ENCODE measurements at regions not wholly inside any gene's neighbourhood (a gene's known extent, or its start where the extent isn't known, plus 50 kb on each side); places are given as distances from the start of the nearest gene placed in this dataset.

- TF ChIP-seq, protein P1, sequence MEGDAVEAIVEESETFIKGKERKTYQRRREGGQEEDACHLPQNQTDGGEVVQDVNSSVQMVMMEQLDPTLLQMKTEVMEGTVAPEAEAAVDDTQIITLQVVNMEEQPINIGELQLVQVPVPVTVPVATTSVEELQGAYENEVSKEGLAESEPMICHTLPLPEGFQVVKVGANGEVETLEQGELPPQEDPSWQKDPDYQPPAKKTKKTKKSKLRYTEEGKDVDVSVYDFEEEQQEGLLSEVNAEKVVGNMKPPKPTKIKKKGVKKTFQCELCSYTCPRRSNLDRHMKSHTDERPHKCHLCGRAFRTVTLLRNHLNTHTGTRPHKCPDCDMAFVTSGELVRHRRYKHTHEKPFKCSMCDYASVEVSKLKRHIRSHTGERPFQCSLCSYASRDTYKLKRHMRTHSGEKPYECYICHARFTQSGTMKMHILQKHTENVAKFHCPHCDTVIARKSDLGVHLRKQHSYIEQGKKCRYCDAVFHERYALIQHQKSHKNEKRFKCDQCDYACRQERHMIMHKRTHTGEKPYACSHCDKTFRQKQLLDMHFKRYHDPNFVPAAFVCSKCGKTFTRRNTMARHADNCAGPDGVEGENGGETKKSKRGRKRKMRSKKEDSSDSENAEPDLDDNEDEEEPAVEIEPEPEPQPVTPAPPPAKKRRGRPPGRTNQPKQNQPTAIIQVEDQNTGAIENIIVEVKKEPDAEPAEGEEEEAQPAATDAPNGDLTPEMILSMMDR (IDR thresholded peaks at IDR 0.05) = no peak
- TF ChIP-seq POLR2A (IDR thresholded peaks at IDR 0.05) (no peak), EP300 (IDR thresholded peaks at IDR 0.05) (no peak), POLR2AphosphoS5 (IDR thresholded peaks at IDR 0.05) (no peak)
Observed at GRCh38 chr16:79938575-79938974, 338.0 kb upstream of the MAF start.
